Peyer's patch (tissue), 4 donors: ENCODE measurements at regions not wholly inside any gene's neighbourhood (a gene's known extent, or its start where the extent isn't known, plus 50 kb on each side); places are given as distances from the start of the nearest gene placed in this dataset.

Source experiments
- DNase-seq, 3 donors: peaks; one replicate each; pipeline ENCODE4 v3.0.0-alpha.2; 2017 to 2019
- H3K27ac ChIP-seq, 4 donors: fragments of 200-600 bp; sonication (generic); one replicate each; pipeline ENCODE4 v1.5.1; 2016 to 2019
- H3K27me3 ChIP-seq, 2 donors: fragments of 200-600 bp; sonication (generic); one replicate each; pipeline ENCODE4 v1.5.1; 2019
- H3K36me3 ChIP-seq, 3 donors: fragments of 200-600 bp; sonication (generic); one replicate each; pipeline ENCODE4 v1.5.1; 2016 to 2019
- H3K4me1 ChIP-seq, 4 donors: fragments of 200-600 bp; sonication (generic); one replicate each; pipeline ENCODE4 v1.5.1; 2016 to 2019
- H3K4me3 ChIP-seq, 4 donors: fragments of 200-600 bp; sonication (generic); 1 replicate in 3 of 4; 2 replicates in 1 of 4; pipeline ENCODE4 v1.5.1; 2016 to 2019; ENCODE audit warnings: mild to moderate bottlenecking in 1 of 4
- H3K9me3 ChIP-seq, 4 donors: fragments of 200-600 bp; sonication (generic); one replicate each; pipeline ENCODE4 v1.5.1; 2016 to 2019; ENCODE audit warnings: mild to moderate bottlenecking in 1 of 4
- CTCF ChIP-seq, 6 experiments: fragments of 450-650 bp in 4 of 6; fragments of 200-600 bp in 2 of 6; sonication (generic) in 1 of 6; IDR thresholded peaks; one replicate each; pipeline ENCODE4 v1.5.1; 2017 to 2019; ENCODE audit warnings: antibody characterized with exemption in 6 of 6, mild to moderate bottlenecking in 3 of 6, moderate library complexity in 1 of 6
- POLR2A ChIP-seq, 2 donors: fragments of 450-650 bp; IDR thresholded peaks; one replicate each; pipeline ENCODE4 v1.5.1; 2017; ENCODE audit warnings: antibody characterized with exemption in 2 of 2, mild to moderate bottlenecking in 2 of 2, moderate library complexity in 2 of 2

- Histone ChIP-seq H3K36me3 (no peaks in the 10 kb centered on the region), H3K9me3 (no peaks in the 10 kb centered on the region), H3K4me3 (no peak overlapping the region), H3K27me3 (no peaks in the 10 kb centered on the region), H3K4me1 (no peaks in the 10 kb centered on the region), H3K27ac (no peak overlapping the region)
- TF ChIP-seq CTCF (IDR thresholded peaks at IDR 0.05) (no peak), POLR2A (IDR thresholded peaks at IDR 0.05) (no peak)
- DNase-seq, result no peak
These were observed 530.6 kb downstream of the KLF12 start for GRCh38 chr13:73603646-73604045.

GRCh38 chr13:73602295-73602694 lies 531.9 kb downstream of the KLF12 start:
- Histone ChIP-seq H3K9me3 (no peaks in the 10 kb centered on the region), H3K4me1 (no peaks in the 10 kb centered on the region), H3K36me3 (no peaks in the 10 kb centered on the region), H3K27me3 (no peaks in the 10 kb centered on the region), H3K27ac (no peak overlapping the region), H3K4me3 (no peak overlapping the region)
- no peak for DNase-seq
- TF ChIP-seq POLR2A (IDR thresholded peaks at IDR 0.05) (no peak), CTCF (IDR thresholded peaks at IDR 0.05) (no peak)

GRCh38 chr13:73601708-73602107 lies 532.5 kb downstream of the KLF12 start:
- TF ChIP-seq CTCF (IDR thresholded peaks at IDR 0.05), result no peak
- no peak for TF ChIP-seq POLR2A (IDR thresholded peaks at IDR 0.05)
- Histone ChIP-seq H3K4me1 (no peaks in the 10 kb centered on the region), H3K27ac (no peak overlapping the region), H3K27me3 (no peaks in the 10 kb centered on the region), H3K9me3 (no peaks in the 10 kb centered on the region), H3K36me3 (no peaks in the 10 kb centered on the region), H3K4me3 (no peak overlapping the region)
- DNase-seq, result no peak

GRCh38 chr13:73599232-73600128 lies 534.7 kb downstream of the KLF12 start:
- Histone ChIP-seq H3K27me3 (no peaks in the 10 kb centered on the region), H3K36me3 (no peaks in the 10 kb centered on the region), H3K4me1 (no peaks in the 10 kb centered on the region), H3K4me3 (no peak overlapping the region), H3K9me3 (no peaks in the 10 kb centered on the region), H3K27ac (no peak overlapping the region)
- TF ChIP-seq CTCF (IDR thresholded peaks at IDR 0.05), result no peak
- no peak for TF ChIP-seq POLR2A (IDR thresholded peaks at IDR 0.05)
- no peak for DNase-seq

- TF ChIP-seq POLR2A (IDR thresholded peaks at IDR 0.05) (no peak), CTCF (IDR thresholded peaks at IDR 0.05) (no peak)
- no peak overlapping the region for H3K4me3 ChIP-seq
These were observed 536.0 kb downstream of the KLF12 start for GRCh38 chr13:73598020-73598712.

More at GRCh38 chr13:73598020-73598712, 536.0 kb downstream of the KLF12 start:
- Histone ChIP-seq H3K36me3 (no peaks in the 10 kb centered on the region), H3K9me3 (no peaks in the 10 kb centered on the region), H3K27me3 (no peaks in the 10 kb centered on the region), H3K27ac (no peak overlapping the region), H3K4me1 (no peaks in the 10 kb centered on the region)
- DNase-seq, result no peak
